HG03432 (cell line): ENCODE measurements at regions not wholly inside any gene's neighbourhood (a gene's known extent, or its start where the extent isn't known, plus 50 kb on each side); places are given as distances from the start of the nearest gene placed in this dataset.
A peak's percentile ranks its signal among the peaks of the same experiment; 100 is the strongest.

Source experiments
- ATAC-seq: cut with Tn5 transposase; IDR thresholded peaks from one replicate; pipeline ENCODE4 v1.9.1; 2021; ENCODE audit warnings: mild to moderate bottlenecking, moderate library complexity; ENCODE audit not compliant: unreplicated experiment

- ATAC-seq: no peak
These were observed 92.3 kb upstream of the UPP2 start for GRCh38 chr2:158009399-158009798.

DNA sequence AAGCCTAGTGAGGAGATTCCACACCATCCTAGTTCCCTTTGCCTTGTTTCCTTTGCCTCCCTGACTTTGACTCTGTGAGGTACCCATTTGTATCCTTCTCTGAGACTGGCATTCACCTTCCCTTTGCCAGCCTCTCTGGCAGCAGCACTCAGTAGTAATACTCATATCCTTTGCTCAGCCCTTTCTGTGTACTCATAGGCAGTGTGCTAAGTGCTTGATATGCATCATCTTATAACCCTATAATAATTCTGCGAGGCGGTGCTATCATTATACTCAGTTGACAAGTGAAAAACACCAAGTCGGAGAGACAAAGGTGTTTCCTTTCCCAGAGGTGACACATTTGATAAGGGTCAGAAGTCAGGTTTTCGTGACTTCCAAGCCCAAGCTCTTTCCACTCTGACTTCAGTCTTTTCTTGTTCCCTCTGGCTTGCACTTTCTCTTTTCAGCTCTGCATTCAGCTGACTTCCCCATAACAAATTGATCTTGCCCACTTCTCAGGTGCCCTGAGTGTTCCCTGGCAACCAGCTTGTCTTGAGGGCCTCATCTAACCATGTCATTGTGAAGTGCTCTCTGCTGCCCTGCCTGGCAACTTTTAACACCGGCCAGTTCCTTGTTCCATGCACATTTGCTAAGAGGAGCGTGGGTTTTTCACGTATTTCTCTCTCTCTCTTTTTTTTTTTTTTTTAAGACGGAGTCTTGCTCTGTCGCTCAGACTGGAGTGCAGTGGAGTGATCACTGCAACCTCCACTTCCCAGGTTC is 94.5 kb upstream of the UPP2 start:
- peak; percentile 46 for ATAC-seq

DNA sequence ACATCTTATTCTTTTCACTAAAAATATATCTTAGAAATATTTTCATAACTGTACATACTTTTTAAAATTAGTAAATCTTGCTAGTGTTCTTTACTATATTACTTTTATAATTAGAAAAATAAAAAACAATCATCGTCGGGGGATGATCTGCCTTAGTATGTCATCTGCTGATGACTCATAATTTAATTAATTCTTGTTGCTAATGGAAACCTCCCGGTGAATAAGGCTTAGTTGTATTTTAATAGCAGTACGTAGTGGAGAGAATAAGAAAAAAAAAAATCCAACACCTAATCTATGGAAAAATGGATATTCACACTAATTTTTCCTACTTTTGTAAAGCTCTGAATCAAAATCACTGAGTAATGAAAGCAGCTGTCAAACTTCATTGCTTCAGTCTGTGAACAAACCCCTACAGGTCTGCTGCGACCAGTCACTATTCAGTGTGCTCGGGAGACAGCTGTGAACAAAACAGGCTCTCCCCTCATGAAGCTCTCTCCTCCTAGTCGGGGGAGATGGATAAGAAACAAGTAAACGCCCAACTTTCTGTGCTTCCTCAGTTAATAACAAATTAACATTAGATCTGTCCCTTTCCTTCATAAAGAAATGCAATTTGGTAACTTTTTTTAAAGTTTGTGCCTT is 97.4 kb upstream of the UPP2 start:
- ATAC-seq: no peak

DNA sequence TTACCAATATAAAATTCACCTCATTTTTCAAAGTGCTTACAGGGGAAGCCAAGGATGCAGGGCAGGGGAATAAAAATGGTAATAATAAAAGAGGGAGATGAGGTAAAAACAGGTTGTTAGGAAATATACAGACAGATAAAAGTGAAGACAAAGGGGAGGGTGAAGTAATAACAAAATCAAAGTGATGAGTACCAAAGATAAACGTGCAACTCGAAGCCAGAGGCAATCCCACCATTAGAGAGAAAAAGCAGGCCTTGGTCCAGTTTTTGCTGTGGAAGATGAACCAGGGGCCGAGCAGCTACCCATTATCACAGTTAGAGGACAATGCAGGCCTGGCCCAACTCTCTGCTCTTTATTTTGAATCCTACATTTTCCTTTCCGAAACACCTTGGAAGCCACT is 99.6 kb upstream of the UPP2 start:
- no peak for ATAC-seq

- ATAC-seq: no peak
These were observed 104.9 kb upstream of the UPP2 start for GRCh38 chr2:157996799-157997198.

GRCh38 chr2:157995117-157995516 is 106.6 kb upstream of the UPP2 start:
- no peak for ATAC-seq

DNA sequence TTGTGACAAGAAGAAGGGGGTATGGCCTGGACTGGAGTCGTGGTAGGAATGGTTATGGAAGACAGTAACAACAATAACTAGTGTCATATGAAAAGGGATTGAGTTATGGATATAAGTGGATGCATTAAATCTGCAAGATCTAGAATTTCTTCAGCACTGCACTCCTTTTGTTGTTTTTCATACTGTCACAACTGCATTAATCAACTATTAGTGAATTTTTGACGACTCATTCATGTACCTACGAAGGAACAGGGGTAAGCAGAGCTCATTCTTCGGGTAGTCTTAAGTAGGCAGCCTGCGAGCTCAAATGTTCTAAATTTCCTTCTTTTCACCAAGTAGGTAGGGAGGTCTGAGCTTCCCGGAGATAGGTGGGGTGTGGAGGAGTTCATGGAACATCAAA is 109.7 kb upstream of the UPP2 start:
- ATAC-seq: no peak

GRCh38 chr2:157990173-157990572 is 111.5 kb upstream of the UPP2 start:
- no peak for ATAC-seq

DNA sequence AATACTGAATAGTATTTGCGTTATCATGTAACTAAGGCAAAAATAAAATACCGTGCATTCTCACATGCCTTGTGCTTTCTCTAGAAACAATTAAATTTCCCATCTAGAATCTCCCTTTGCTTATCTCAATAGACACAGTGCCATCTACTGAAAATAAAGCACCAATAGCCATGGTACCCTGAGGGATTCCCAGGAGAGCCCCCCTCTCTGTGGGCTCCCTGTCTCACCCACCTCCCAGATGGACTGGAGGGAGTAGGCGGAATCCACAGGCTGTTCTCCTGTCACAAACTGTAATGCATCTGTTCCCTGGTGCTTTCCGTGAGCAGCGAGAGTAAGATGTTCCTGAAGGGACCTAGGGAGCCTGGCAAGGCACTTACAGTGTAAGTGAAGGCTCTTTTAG is 112.4 kb upstream of the UPP2 start:
- ATAC-seq: no peak

DNA sequence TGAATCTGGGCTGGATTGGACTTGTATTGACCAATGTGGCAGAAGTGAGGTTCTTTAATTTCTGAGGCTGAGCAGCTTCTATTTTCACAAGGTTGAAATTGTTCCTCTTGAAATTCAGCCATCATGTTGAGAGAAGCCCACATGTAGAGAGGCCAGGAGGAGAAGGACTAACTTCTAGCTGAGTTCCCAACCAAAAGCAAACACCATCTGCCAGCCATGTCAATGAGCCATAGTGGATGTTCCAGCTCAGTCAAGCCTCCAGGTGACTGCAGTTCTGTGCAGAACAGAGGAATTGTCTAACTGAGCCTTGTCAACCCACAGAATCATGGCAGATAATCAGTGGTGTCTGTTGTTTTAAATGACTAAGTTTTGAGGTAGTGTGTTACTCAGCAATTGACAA is 110.6 kb upstream of the ACVR1 start:
- ATAC-seq: no peak

DNA sequence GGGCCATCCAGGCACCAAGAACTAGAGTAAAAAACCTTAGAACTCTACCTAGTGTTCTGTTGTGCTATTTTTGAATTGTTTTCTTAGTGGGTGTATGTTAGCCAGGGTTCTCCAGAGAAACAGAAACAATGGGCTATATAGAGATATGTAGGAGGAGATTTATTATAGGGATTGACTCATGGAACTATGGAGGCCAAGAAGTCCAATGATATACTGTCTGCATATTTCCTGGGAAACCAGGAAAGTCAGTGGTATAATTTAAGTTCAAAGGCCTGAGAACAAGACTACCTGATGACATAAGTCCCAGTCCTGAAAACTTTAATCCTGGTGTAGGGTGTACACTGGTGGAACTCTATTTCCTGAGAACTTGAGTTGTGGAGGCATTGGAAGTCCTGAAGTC is 108.7 kb upstream of the ACVR1 start:
- ATAC-seq: no peak

GRCh38 chr2:157980020-157980419 is 103.9 kb upstream of the ACVR1 start:
- ATAC-seq: no peak

- no peak for ATAC-seq
These were observed 95.6 kb upstream of the ACVR1 start for GRCh38 chr2:157971702-157972101.

- no peak for ATAC-seq
These were observed 91.7 kb upstream of the ACVR1 start for GRCh38 chr2:157967856-157968255.

DNA sequence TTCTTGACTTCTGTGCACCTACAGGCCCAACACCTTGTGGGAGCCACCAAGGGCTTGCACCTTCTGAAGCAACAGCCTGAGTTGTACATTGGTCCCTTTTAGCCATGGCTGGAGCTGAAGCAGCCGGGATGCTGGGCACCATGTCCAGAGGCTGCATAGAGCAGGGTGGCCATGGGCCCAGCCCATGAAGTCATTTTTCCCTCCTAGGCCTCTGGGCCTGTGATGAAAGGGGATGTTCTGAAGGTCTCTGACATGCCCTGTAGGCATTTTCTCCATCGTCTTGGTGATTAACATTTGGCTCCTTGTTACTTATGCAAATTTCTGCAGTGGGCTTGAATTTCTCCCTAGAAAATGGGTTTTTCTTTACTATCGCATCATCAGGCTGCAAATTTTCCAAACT is 83.1 kb upstream of the ACVR1 start:
- no peak for ATAC-seq

- ATAC-seq: no peak
These were observed 81.5 kb upstream of the ACVR1 start for GRCh38 chr2:157957596-157957995.

GRCh38 chr2:157952558-157952957 is 76.4 kb upstream of the ACVR1 start:
- ATAC-seq: no peak

- no peak for ATAC-seq
These were observed 72.7 kb upstream of the ACVR1 start for GRCh38 chr2:157948856-157949255.

- no peak for ATAC-seq
These were observed 70.9 kb upstream of the ACVR1 start for GRCh38 chr2:157946919-157947557.

DNA sequence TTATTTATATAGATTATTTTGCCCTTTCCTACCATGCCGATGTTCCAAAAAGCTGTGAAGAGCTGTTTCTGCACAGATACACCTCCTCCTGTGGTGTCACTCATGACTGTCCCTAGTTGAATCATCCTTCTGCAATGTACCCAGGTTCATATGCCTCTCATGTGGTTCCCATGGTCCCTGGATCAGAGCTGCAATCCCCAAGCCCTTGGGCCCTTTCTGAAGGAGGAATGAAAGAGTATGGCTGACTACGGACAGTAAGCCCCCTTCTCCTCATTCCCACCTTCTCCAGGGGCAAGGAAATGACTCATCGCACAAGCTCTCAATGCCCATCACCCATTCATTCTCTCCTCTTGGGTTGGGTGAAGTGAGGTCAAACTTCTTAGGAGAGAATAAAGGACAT is 63.9 kb upstream of the ACVR1 start:
- ATAC-seq: no peak

DNA sequence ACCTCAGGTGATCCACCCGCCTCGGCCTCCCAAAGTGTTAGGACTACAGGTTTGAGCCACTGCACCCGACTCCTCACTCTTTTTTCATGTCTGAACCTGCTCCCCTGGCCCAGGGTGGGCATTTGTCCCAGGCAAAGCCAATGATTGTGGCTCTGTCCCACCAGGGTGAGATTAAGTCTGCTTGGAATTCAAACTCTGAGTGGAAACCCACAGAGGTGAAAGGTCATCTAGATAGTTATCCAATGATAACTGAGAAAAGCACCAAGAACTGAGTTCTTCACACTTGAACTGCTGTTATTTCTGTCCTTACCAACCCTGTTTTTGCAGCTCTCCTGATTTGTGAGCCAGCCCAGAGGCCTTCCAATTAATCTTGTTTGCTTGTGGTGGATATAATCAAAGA is 62.4 kb upstream of the ACVR1 start:
- no peak for ATAC-seq

- ATAC-seq: no peak
These were observed 60.3 kb upstream of the ACVR1 start for GRCh38 chr2:157936406-157936805.
